ENCODE measurements at regions not wholly inside any gene's neighbourhood (a gene's known extent, or its start where the extent isn't known, plus 50 kb on each side); places are given as distances from the start of the nearest gene placed in this dataset.
"Not testable (repeated sequence)": the region's sequence is repeated elsewhere in the genome, so short reads cannot be mapped to it uniquely, and the experiment has no call there.

GRCh38 chr12:131621701-131622421, 89.0 kb upstream of the SFSWAP start:
- H3K9ac ChIP-seq (ENCODE audit: low read length) = no peak overlapping the region
- no peaks in the 10 kb centered on the region for H4K20me1 ChIP-seq (ENCODE audit: insufficient read depth)
- H3K4me2 ChIP-seq (ENCODE audit: low read length) = no peak overlapping the region
- TF ChIP-seq TAF1 (IDR thresholded peaks at IDR 0.05; ENCODE audit: low read depth) (no peak), REST (IDR thresholded peaks at IDR 0.05; ENCODE audit: borderline replicate concordance) (no peak), EZH2 (IDR thresholded peaks at IDR 0.05; ENCODE audit: borderline replicate concordance, insufficient read depth, low read length, poor library complexity, severe bottlenecking) (no peak), MXI1 (conservative IDR thresholded peaks at IDR 0.05; ENCODE audit: poor library complexity, severe bottlenecking) (no peak), EP300 (conservative IDR thresholded peaks at IDR 0.05; ENCODE audit: poor library complexity, severe bottlenecking) (no peak), SMC3 (conservative IDR thresholded peaks at IDR 0.05; ENCODE audit: poor library complexity) (no peak), POLR2AphosphoS5 (IDR thresholded peaks at IDR 0.05) (no peak), RAD21 (conservative IDR thresholded peaks at IDR 0.05) (no peak)
- TF ChIP-seq, protein P1, sequence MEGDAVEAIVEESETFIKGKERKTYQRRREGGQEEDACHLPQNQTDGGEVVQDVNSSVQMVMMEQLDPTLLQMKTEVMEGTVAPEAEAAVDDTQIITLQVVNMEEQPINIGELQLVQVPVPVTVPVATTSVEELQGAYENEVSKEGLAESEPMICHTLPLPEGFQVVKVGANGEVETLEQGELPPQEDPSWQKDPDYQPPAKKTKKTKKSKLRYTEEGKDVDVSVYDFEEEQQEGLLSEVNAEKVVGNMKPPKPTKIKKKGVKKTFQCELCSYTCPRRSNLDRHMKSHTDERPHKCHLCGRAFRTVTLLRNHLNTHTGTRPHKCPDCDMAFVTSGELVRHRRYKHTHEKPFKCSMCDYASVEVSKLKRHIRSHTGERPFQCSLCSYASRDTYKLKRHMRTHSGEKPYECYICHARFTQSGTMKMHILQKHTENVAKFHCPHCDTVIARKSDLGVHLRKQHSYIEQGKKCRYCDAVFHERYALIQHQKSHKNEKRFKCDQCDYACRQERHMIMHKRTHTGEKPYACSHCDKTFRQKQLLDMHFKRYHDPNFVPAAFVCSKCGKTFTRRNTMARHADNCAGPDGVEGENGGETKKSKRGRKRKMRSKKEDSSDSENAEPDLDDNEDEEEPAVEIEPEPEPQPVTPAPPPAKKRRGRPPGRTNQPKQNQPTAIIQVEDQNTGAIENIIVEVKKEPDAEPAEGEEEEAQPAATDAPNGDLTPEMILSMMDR (IDR thresholded peaks at IDR 0.05; ENCODE audit: poor library complexity, severe bottlenecking) = no peak
- H3K36me3 ChIP-seq (ENCODE audit: insufficient read depth, low read length) = no peaks in the 10 kb centered on the region
- no peaks in the 10 kb centered on the region for H3K9me3 ChIP-seq (ENCODE audit: low read length)
- no peaks in the 10 kb centered on the region for H3K79me2 ChIP-seq (replicated peaks; ENCODE audit: insufficient read depth, low read length)
- no peak overlapping the region for H3K27ac ChIP-seq (ENCODE audit: low read length)
- H2AFZ ChIP-seq (ENCODE audit: low read depth, low read length) = no peak overlapping the region
- H3K4me3 ChIP-seq (ENCODE audit: low read length) = no peak overlapping the region
- no peaks in the 10 kb centered on the region for H3F3A ChIP-seq (ENCODE audit: insufficient read depth, low read length, poor library complexity, severe bottlenecking)
- no peaks in the 10 kb centered on the region for H3K9me2 ChIP-seq (ENCODE audit: insufficient read depth, low read length)
- H3K27me3 ChIP-seq (ENCODE audit: insufficient read depth, low read depth, low read length) = no peaks in the 10 kb centered on the region

DNA sequence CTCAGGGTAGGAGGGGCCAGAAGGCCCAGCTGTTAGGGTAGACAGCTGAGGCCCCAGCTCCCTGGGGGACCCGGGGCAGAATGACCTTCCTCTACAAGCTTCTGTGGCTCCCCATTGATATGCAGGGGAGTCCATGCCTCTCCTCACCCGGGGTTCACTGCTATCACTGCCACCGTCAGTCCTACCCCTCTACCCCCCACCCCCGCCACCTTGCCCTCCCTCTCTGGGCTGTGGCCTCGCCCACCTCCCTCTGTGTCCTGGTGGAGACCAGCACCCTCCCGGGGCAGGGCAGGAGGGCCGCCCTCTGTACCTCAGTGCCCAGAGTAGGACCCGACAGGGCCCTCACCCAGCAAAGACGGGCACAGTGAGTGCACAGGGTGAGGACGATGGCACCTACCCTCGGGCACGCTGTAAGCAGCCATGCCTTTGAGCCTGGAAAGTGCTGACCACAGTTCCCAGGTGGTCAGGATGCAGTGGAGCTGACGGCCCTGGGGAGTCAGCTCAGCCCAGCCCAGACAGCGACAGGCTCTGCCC, 88.4 kb upstream of the SFSWAP start:
- TF ChIP-seq RAD21 (conservative IDR thresholded peaks at IDR 0.05) = no peak
- Histone ChIP-seq H3K4me3 (ENCODE audit: low read length) (no peak overlapping the region), H3F3A (ENCODE audit: insufficient read depth, low read length, poor library complexity, severe bottlenecking) (no peaks in the 10 kb centered on the region), H3K27ac (ENCODE audit: low read length) (no peak overlapping the region), H3K9me2 (ENCODE audit: insufficient read depth, low read length) (no peaks in the 10 kb centered on the region), H3K27me3 (ENCODE audit: insufficient read depth, low read depth, low read length) (no peaks in the 10 kb centered on the region), H3K36me3 (ENCODE audit: insufficient read depth, low read length) (no peaks in the 10 kb centered on the region), H3K4me2 (ENCODE audit: low read length) (no peak overlapping the region), H2AFZ (ENCODE audit: low read depth, low read length) (no peak overlapping the region), H3K9me3 (ENCODE audit: low read length) (no peaks in the 10 kb centered on the region), H4K20me1 (ENCODE audit: insufficient read depth) (no peaks in the 10 kb centered on the region), H3K9ac (ENCODE audit: low read length) (no peak overlapping the region), H3K79me2 (replicated peaks; ENCODE audit: insufficient read depth, low read length) (no peaks in the 10 kb centered on the region)

GRCh38 chr12:131623404-131624368, 87.2 kb upstream of the SFSWAP start:
- H3K9me2 ChIP-seq (ENCODE audit: insufficient read depth, low read length); H2AFZ ChIP-seq (ENCODE audit: low read depth, low read length); H3K9me3 ChIP-seq (ENCODE audit: low read length); H3K27me3 ChIP-seq (ENCODE audit: insufficient read depth, low read depth, low read length); H3K27ac ChIP-seq (ENCODE audit: low read length); H3K4me3 ChIP-seq (ENCODE audit: low read length); H3K4me2 ChIP-seq (ENCODE audit: low read length); H4K20me1 ChIP-seq (ENCODE audit: insufficient read depth); H3K9ac ChIP-seq (ENCODE audit: low read length); H3K36me3 ChIP-seq (ENCODE audit: insufficient read depth, low read length); H3K79me2 ChIP-seq (replicated peaks; ENCODE audit: insufficient read depth, low read length); H3F3A ChIP-seq (ENCODE audit: insufficient read depth, low read length, poor library complexity, severe bottlenecking): not testable (repeated sequence)

- not testable (repeated sequence) for H3K4me3 ChIP-seq (ENCODE audit: low read length); H3K27ac ChIP-seq (ENCODE audit: low read length); H3K9me3 ChIP-seq (ENCODE audit: low read length); H3K27me3 ChIP-seq (ENCODE audit: insufficient read depth, low read depth, low read length); H3K4me2 ChIP-seq (ENCODE audit: low read length); H2AFZ ChIP-seq (ENCODE audit: low read depth, low read length); H4K20me1 ChIP-seq (ENCODE audit: insufficient read depth); H3K79me2 ChIP-seq (replicated peaks; ENCODE audit: insufficient read depth, low read length); H3K9me2 ChIP-seq (ENCODE audit: insufficient read depth, low read length); H3K36me3 ChIP-seq (ENCODE audit: insufficient read depth, low read length); H3F3A ChIP-seq (ENCODE audit: insufficient read depth, low read length, poor library complexity, severe bottlenecking); H3K9ac ChIP-seq (ENCODE audit: low read length)
Measured at GRCh38 chr12:131624369-131624739, 86.5 kb upstream of the SFSWAP start.

Data from neural cell (in vitro differentiated cells).